DOHH2 (cell line): ENCODE measurements at regions not wholly inside any gene's neighbourhood (a gene's known extent, or its start where the extent isn't known, plus 50 kb on each side); places are given as distances from the start of the nearest gene placed in this dataset.

Experiments used
- CTCF ChIP-seq: fragments of 200-600 bp; sonication (generic); IDR thresholded peaks from one replicate; pipeline ENCODE4 v1.5.1; 2014; ENCODE audit warnings: antibody characterized with exemption, mild to moderate bottlenecking, low read depth, low read length; ENCODE audit not compliant: poor library complexity, severe bottlenecking
- EZH2phosphoT487 ChIP-seq: fragments of 200-600 bp; sonication (generic); IDR thresholded peaks from 2 replicates; pipeline ENCODE4 v1.6.1; 2017; ENCODE audit warnings: borderline replicate concordance, mild to moderate bottlenecking, antibody characterized with exemption, low read length, moderate library complexity, mixed read lengths

- TF ChIP-seq CTCF (no peak), EZH2phosphoT487 (no peak)
These were observed 717.5 kb downstream of the TFAP2A start for GRCh38 chr6:9697263-9697931.
